C4-2B (cell line): ENCODE measurements at regions not wholly inside any gene's neighbourhood (a gene's known extent, or its start where the extent isn't known, plus 50 kb on each side); places are given as distances from the start of the nearest gene placed in this dataset.

ENCODE experiments used
- ZFX ChIP-seq: fragments of 450-650 bp; IDR thresholded peaks from 2 replicates; pipeline ENCODE4 v1.6.1; 2017
- TF ChIP-seq, protein P1 (sequence below): fragments of 450-650 bp; conservative IDR thresholded peaks from 2 replicates; pipeline ENCODE4 v1.5.1; 2017; ENCODE audit warnings: mild to moderate bottlenecking

DNA sequence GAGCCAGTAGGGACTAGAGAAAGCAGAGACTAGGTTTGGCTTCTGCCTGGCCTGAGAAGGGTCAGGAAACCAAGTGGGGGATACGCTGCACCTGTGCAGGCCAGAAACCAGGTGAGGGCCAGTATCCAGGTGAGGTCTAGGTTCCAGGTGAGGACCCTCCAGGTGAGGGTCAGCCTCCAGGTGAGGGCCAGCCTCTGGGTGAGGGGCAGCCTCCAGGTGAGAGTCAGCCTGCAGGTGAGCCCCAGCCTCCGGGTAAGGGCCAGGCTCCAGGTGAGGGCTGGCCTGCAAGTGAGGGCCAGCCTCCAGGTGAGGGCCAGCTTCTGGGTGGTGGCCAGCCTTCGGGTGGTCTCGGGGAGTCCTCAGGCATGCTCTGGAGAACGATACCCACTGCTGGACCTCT lies 238.8 kb downstream of the USP46 start:
- TF ChIP-seq, protein P1, sequence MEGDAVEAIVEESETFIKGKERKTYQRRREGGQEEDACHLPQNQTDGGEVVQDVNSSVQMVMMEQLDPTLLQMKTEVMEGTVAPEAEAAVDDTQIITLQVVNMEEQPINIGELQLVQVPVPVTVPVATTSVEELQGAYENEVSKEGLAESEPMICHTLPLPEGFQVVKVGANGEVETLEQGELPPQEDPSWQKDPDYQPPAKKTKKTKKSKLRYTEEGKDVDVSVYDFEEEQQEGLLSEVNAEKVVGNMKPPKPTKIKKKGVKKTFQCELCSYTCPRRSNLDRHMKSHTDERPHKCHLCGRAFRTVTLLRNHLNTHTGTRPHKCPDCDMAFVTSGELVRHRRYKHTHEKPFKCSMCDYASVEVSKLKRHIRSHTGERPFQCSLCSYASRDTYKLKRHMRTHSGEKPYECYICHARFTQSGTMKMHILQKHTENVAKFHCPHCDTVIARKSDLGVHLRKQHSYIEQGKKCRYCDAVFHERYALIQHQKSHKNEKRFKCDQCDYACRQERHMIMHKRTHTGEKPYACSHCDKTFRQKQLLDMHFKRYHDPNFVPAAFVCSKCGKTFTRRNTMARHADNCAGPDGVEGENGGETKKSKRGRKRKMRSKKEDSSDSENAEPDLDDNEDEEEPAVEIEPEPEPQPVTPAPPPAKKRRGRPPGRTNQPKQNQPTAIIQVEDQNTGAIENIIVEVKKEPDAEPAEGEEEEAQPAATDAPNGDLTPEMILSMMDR, result no peak
- TF ChIP-seq ZFX, result no peak
